ENCODE measurements at regions not wholly inside any gene's neighbourhood (a gene's known extent, or its start where the extent isn't known, plus 50 kb on each side); places are given as distances from the start of the nearest gene placed in this dataset.

DNA sequence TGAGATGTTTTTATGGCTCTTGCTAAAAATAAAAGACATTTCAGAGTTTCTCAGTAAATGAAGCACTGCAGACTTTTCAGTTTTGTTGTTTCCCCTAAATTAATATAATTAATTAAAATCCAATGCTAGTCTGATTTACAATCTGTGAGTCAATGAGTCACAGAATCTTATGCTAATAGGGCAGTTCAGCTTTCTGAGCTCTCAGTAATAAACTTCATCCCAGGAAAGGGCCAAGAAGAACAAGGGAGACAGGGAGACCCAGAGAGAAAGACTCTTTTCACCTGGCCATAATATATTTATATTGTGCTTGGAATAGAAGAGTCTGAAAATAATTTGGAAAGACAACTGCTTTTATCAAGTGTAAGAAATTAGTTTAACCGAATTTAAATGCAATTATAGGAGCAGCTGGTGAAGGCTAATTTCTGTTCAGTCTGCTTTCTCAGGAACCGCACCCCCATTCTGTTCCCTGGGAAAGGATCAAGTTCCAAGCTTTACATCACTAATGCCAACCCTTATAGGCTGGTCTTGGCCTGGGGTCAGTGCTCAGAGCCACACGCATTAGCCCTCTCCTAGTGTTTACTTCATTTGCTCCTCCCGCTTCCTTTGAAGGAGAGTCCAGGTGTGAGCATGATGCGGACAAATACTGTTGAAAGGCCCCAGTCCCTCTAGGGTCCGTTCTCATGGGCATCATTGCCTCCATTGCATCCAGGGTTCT, 145.6 kb downstream of the ZBTB18 start:
- DNase-seq (ENCODE audit: low spot score), result no peak

DNA sequence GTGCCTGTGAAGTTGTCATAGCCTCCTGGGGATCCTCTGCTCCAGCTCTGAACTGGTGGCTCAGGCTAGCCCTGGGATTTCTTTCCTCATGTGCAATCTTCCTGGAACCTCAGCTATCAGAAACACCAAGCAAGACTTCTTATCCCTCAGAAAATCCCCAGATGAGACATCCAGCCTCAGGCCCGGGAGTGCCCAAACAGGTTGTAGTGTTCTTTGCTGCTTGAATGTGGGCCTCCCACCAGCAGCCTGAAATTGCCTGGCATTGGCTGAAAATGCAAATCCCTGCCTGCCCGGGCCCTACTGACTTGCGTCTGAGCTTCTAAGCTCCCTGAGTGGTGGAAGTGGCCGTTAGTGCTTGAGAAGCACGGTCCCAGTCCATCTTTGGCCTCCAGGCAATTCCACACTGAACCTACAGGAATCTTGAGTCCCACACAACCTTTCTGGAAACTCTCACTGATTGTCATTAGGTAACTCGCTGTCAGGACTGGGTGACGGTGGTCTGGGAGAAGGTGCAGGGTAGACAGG, 146.8 kb downstream of the ZBTB18 start:
- DNase-seq (ENCODE audit: low spot score), result no peak

GRCh38 chr1:244199902-244200301, 148.8 kb downstream of the ZBTB18 start:
- no peak for DNase-seq (ENCODE audit: low spot score)

DNA sequence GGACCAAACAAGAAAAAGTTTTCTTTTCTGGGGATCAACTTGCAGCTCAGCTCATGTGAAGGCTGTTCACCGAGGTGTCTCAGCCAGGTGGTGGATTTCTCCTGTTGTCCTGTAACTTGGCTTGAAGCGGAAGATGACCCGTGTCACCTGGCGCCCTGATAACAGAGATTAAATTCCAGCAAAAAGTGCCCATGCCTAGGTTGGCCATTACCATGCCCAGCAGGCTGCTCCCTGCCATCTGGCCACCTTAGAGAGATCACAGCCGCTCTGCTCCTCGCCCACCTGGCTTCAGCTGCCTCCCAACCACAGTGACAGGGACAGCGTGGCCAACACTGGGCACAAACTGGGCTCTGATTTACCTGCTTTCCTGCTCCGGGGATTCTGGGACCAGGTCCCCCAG, 149.5 kb downstream of the ZBTB18 start:
- DNase-seq (ENCODE audit: low spot score), result no peak

DNA sequence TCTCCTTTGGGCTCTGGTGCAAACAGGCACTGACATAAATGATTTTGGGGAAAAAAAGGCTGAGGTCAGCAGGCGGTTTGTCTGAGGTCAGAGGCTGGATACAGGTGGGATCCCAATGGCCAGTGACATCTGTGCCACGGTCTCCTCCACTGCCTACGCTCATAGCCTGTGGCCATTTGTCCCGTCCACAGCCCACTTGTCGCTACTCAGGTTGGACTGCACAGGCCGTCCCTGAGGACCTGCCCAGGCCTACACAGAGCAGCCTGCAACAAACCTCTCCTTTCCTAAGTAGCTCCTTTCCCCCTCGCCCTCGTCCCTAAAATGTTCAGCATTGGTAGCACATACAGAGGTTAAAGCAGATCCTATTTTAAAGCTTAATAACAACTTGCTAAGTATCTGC, 150.7 kb downstream of the ZBTB18 start:
- DNase-seq (ENCODE audit: low spot score), result no peak

- no peak for DNase-seq (ENCODE audit: low spot score)
Measured at GRCh38 chr1:244204004-244204403, 152.9 kb downstream of the ZBTB18 start.

DNA sequence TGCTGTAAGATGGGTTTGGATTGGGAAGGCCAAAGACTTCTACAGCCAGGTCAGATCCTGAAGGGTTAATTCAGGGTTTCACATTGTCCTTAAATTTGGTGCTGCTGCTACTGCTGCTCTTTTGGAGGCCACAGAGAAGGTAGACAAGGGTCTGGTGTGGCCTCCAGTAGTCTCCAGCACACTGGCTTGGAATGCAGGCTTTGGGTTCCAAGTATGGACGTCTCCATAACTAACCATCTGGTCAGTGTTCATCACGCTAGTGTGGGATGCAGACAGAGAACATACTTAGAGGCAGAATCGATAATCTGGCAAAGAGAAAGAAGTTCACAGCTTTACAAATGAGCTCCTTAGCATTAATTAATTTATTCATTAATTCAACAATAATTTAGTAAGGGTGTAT, 154.1 kb downstream of the ZBTB18 start:
- DNase-seq (ENCODE audit: low spot score), result no peak

- no peak for DNase-seq (ENCODE audit: low spot score)
Measured at GRCh38 chr1:244205906-244206305, 154.8 kb downstream of the ZBTB18 start.

- DNase-seq (ENCODE audit: low spot score), result no peak
Measured at GRCh38 chr1:244207042-244207934, 156.2 kb downstream of the ZBTB18 start.

DNA sequence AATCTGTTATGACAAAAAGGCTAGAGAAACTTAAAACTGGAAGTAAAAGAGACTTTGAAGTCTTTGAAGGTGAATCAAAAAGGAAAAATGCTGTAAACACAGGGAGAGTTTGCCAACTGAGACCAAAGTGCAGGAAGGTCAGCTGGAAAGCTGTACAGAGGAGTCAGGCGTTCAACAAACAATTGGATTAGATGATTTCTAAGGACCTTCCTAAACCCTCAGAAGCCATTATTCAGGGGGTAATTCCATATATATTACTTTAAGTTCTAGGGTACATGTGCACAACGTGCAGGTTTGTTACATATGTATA, 156.8 kb downstream of the ZBTB18 start:
- no peak for DNase-seq (ENCODE audit: low spot score)

DNA sequence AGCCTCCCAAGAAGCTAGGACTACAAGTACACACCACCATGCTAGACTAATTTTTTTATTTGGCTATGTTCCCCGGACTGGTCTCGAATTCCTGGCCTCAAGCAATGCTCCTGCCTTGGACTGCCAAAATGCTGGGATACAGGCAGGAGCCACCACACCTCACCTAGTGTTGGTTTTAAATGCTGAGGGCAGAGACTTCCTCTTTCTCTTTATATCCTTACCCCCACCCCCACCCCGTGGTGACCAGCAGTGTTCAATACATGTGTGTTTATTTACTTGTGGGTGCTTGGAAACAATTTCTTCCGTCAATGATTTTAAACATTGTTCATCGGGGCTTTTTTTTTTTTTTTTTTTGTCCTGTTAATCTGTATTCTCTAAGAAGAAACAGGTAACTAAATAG, 158.9 kb downstream of the ZBTB18 start:
- DNase-seq (ENCODE audit: low spot score), result no peak

- no peak for DNase-seq (ENCODE audit: low spot score)
Measured at GRCh38 chr1:244210884-244211558, 159.9 kb downstream of the ZBTB18 start.

DNA sequence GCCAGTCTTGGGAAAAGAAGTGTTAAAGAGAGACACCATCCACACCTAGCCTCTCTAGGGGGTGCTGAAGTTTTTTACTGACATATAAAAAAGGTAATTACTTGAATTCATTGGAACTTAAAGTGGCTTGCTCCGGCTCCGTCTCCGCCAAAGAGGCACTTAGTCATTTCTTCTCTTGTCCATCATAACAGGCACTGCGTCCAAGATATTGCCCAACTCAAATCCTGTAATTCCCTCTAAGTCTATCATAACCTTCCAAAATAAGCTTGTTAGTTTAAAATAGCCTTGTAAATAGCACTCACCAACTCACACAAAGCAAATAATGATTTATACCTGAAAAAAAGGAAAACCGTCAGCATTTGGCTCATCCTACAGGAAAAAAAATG, 160.5 kb downstream of the ZBTB18 start:
- DNase-seq (ENCODE audit: low spot score), result no peak

DNA sequence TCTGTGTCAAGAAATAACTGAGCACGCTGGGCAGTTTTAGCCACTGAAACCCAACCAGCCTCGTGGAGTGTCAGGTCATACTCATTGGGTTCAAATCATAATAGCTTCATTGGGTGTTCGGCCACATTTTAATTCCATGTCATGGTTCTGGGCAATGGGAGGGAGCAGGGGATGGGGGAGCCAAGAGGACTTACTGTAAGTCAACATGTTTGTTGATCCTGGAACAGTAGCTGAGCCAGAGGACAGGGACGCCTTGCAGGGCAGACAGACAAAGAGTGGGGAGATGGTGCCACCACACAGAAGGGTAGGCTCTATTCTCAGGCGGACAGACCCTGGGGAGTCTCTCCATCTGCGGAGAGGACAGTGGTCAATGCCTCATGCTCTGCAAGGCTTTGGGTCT, 161.1 kb downstream of the ZBTB18 start:
- DNase-seq (ENCODE audit: low spot score), result no peak

DNA sequence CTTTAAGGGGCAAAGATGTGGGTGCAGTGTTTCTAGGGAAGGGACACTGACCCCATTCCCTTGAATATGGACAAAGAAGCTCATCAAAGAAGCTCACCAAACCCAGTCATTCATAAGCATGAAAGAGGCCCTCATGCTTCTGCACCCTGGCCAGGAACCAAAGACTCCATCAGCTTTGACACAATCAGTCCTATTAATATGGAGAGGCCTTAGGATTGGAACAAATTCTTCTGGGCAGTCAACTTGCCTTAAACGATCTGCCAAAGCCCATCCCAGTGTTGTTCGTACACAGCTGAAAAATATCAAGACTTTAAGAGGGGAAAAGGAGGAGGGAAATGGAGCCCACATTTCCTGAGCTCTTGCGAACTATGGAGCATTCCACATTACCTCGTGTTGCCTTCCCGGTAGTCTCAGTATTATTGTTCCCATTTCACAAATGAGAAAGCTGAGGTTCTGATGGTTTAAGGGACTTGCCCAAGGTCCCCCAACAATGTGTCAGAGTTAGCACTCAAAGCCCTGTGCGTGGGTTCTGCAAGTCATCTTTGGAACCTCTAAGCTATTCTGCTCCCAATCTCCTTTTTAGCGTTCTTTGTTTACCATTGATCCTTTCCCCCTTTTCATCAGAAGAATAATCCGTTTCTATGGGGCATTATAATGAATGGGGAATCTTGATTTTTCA, 161.9 kb downstream of the ZBTB18 start:
- no peak for DNase-seq (ENCODE audit: low spot score)

DNA sequence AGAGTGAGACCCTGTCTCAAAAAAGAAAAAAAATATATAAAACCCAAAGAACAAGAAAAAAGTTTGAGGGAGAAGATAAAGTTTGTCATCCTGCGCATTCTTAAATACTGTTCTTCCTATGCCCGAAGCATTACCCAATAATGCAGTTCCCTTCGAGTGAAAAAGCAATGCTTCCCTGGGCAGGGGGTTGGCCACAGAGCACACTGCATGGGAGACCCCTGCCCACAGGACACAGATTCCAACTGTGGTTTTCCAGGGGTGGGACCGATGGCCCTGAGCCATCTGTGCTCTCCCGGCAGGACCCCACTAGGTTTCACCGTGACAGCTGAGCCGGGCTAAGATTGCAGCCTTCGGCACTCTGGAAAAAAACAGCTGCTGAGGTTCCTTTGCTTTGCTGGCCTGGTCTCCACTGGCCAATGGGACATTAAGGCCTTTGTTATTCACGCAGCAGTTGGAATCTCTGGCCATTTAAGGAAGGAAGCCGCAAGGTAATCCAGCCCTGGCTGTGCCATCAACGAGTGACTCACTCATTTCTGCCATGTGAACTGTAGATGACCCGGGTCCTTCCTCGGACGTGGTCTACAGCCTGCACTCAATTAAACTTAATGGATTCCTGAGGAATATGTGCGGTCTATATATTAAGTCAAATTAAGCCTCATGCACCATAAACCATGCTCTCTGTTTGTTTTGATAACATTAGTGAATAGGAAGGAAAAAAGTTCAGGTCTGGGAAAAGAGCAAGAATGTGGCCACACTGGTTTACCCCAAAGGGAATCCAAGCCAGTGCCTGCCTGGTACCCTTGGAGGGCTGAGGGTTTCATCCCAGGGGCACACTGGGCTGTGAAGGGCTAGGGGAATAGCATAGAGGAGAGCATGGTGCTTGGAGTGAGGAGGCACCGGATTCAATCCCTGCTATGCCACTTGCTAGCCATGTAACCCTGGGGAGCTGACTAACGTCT, 163.2 kb downstream of the ZBTB18 start:
- no peak for DNase-seq (ENCODE audit: low spot score)

GRCh38 chr1:244216836-244217235, 165.8 kb downstream of the ZBTB18 start:
- no peak for DNase-seq (ENCODE audit: low spot score)

DNA sequence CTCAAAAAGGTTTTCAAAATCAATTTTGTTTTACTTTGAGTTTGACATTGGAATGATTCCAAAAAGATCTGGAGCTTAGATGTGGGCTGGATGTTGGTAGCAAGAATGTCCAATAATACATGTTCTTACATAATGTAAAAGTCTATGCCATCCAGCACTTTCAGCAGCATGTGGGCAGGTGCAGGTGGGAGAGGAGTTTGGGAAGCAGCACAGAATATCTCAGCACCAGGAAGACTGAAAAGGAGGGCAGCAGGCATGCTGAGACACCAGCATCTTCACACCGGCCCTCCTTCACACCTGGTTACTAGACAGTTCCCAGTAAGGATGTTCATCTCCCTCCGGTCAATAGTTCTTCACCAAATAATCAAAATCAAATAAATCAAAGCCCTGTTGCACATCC, 166.6 kb downstream of the ZBTB18 start:
- DNase-seq (ENCODE audit: low spot score), result no peak

DNA sequence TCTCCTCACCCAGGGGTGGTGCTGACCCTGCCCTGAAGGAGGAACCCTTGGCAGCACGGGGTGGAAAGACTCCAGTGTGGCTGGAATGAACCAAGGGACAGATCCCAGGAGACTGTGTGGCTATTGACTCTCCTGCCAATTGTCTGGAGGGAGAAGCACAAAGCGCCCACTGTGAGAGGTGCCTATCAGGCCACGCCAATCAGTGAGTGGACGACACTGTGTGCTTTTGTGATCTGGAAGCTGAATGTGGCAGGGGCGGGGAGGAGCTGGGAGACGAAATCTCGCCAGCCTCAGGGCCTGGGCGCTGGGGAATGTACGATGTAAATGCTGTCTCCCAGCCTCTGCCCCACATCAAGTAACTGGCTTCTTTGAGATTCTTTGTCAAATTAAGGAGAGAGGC, 167.1 kb downstream of the ZBTB18 start:
- DNase-seq (ENCODE audit: low spot score), result no peak

DNA sequence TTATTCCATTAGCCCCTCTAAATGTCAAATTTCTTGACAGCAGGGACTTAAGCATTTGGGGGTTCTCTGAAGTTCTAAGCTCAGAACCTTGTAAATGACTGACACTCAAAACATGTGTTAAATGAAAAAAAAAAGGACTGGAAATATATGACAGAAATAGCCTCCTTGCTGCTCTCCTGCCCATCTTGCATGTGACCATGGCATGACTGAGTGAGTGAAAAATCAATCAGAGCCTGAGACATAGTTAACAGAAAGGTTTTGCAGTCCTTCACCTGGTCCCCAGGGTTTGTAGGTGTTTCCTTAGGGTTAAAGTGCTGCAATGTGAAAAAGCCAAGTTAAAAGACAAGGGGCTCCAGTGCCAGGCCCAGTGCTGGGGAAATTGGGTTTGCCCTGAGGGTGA, 168.1 kb downstream of the ZBTB18 start:
- no peak for DNase-seq (ENCODE audit: low spot score)

- DNase-seq (ENCODE audit: low spot score), result no peak
Measured at GRCh38 chr1:244219802-244220201, 168.7 kb downstream of the ZBTB18 start.

All from CD4-positive, alpha-beta T cell treated with Interleukin-2 at 100 ng/mL for 4 hours (primary cell).